GM06990 (cell line): ENCODE measurements at regions not wholly inside any gene's neighbourhood (a gene's known extent, or its start where the extent isn't known, plus 50 kb on each side); places are given as distances from the start of the nearest gene placed in this dataset.

ENCODE experiments used
- DNase-seq: peaks from one replicate; pipeline ENCODE4 v3.0.0-alpha.2; 2011; ENCODE audit not compliant: insufficient read length; ENCODE audit errors: extremely low read depth
- H3K27me3 ChIP-seq: replicated peaks from 2 replicates; pipeline ENCODE4 v1.6.0; 2011; ENCODE audit warnings: low read length; ENCODE audit not compliant: control insufficient read depth, insufficient read depth
- H3K36me3 ChIP-seq: 2 replicates; pipeline ENCODE4 v1.5.1; 2011; ENCODE audit warnings: low read length; ENCODE audit not compliant: control insufficient read depth, insufficient read depth
- H3K4me3 ChIP-seq: replicated peaks from 2 replicates; pipeline ENCODE4 v1.5.1; 2011; ENCODE audit warnings: low read depth, mild to moderate bottlenecking, control low read depth, low read length
- TF ChIP-seq, protein P1 (sequence below): IDR thresholded peaks from 2 replicates; pipeline ENCODE4 v1.5.1; 2011; ENCODE audit warnings: low read length, control low read depth, mild to moderate bottlenecking, inconsistent platforms; ENCODE audit not compliant: insufficient read depth, poor library complexity, severe bottlenecking

DNA sequence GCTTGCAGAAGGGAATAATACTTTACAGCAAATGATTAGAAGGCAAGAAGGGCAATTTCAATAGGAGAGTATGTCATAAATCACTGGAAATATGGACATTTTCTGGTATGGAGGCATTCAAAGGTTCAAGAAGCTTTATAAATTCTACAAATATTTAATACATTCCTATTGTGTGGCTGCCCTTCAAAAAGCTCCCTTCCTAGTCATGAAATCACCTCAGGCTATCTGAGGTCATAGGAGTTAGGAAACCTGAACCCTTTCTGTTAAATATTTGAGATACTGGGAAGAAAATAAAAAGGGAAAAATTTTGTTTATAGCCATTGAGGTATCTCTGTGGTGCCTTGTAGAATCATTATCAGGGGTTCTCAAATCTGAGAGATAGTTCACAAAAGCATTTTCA, 316.8 kb upstream of the EMCN start:
- Histone ChIP-seq H3K4me3 (no peak overlapping the region), H3K27me3 (no peaks in the 10 kb centered on the region), H3K36me3 (no peaks in the 10 kb centered on the region)
- DNase-seq, result no peak
- TF ChIP-seq, protein P1, sequence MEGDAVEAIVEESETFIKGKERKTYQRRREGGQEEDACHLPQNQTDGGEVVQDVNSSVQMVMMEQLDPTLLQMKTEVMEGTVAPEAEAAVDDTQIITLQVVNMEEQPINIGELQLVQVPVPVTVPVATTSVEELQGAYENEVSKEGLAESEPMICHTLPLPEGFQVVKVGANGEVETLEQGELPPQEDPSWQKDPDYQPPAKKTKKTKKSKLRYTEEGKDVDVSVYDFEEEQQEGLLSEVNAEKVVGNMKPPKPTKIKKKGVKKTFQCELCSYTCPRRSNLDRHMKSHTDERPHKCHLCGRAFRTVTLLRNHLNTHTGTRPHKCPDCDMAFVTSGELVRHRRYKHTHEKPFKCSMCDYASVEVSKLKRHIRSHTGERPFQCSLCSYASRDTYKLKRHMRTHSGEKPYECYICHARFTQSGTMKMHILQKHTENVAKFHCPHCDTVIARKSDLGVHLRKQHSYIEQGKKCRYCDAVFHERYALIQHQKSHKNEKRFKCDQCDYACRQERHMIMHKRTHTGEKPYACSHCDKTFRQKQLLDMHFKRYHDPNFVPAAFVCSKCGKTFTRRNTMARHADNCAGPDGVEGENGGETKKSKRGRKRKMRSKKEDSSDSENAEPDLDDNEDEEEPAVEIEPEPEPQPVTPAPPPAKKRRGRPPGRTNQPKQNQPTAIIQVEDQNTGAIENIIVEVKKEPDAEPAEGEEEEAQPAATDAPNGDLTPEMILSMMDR, result no peak

DNA sequence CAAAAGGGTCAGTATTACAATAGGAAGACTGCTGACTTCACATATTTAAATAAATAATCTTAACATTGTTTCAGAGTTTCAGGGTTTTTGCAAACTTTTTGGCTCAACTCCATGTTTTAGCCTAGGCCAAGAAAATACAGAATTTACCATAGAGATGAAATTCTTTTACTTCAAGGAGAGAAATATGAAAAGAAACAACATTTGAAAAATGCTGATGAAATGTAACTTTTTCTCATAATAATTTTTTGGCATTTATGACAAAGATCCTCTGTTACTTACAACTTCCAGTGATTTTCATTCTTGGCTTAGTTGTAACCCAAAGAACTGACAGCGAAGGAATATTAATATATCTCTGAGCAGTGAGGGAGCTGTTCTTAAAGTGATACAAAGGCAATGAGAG, 316.1 kb upstream of the EMCN start:
- TF ChIP-seq, protein P1, result no peak
- DNase-seq, result no peak
- Histone ChIP-seq H3K27me3 (no peaks in the 10 kb centered on the region), H3K36me3 (no peaks in the 10 kb centered on the region), H3K4me3 (no peak overlapping the region)

DNA sequence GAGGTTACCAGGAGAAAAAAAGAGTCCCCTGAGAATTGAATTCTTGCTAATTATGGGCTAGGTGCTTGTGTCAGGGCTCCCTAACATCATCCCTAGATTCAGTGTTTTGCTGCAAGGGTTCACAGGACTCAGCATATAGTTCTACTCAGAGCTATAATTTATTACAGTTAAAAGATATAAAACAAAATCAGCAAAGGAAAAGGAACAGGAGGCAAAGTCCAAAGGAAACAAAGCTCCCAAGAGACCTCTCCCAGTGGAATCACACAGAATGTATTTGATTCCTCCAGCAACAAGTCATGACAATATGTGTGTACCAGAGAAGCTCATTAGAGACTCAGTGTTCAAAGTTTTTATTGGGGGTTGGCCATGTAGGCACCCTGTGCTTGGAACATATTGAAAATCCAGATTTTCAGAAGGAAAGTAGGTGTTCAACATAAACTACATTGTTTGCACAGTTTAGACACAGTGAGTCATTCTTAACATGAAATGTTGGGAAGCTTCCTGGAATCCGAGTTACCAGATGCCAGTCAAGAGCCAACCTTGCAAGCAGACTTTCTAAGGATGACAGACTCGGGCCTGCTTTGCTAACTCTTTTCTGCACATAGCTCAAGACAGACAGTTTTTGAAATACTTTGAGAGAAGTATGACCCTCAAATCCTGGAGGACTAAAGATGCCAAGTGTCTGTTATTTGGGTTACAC, 311.3 kb upstream of the EMCN start:
- no peak overlapping the region for H3K4me3 ChIP-seq
- no peak for DNase-seq
- TF ChIP-seq, protein P1, result no peak
- no peaks in the 10 kb centered on the region for H3K36me3 ChIP-seq
- H3K27me3 ChIP-seq, result no peaks in the 10 kb centered on the region

DNA sequence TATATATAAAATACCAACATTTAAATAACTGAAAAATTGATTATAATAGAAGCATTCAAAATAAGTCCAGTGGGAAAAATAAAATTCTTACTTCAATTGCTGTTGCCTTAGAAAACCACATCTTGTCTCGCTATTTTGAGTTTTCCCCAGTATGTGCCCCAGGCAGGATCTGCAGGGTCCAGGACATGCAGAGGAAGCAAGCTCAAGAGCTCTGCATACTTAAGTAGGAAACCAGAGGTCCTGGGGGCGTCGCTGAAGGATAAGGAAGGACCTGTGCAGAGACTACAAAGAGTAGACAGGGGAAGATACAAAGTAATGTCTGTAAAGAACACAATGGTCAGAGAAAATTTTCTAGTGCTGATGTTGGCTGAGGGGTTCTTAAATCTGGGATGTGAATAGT, 310.5 kb upstream of the EMCN start:
- Histone ChIP-seq H3K4me3 (no peak overlapping the region), H3K27me3 (no peaks in the 10 kb centered on the region), H3K36me3 (no peaks in the 10 kb centered on the region)
- TF ChIP-seq, protein P1, result no peak
- DNase-seq, result no peak

DNA sequence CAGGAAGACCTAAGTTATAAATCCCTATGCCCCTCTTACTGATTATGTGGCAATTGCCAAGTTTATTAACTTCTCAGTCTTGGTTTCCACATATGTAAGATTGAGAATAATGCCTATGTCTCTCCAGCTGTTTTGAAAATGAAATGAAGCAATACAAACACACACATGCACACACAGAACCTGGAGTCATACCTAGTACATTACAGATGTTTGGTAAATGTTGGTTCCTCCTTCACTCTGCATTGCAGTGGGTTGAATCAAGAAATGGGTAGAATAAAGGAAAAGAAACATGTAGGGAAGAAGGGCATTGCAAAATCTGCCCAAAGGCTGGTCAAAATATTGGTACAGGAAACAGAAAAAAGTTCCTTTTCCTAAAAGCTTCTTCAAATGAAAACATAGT, 309.9 kb upstream of the EMCN start:
- Histone ChIP-seq H3K27me3 (no peaks in the 10 kb centered on the region), H3K4me3 (no peak overlapping the region), H3K36me3 (no peaks in the 10 kb centered on the region)
- TF ChIP-seq, protein P1, result no peak
- no peak for DNase-seq
